PC-3 (cell line): ENCODE measurements at regions not wholly inside any gene's neighbourhood (a gene's known extent, or its start where the extent isn't known, plus 50 kb on each side); places are given as distances from the start of the nearest gene placed in this dataset.
"Not testable (repeated sequence)": the region's sequence is repeated elsewhere in the genome, so short reads cannot be mapped to it uniquely, and the experiment has no call there.

Experiments used
- EZH2 ChIP-seq: fragments of 300-600 bp; sonication (generic); IDR thresholded peaks from one replicate; pipeline ENCODE4 v1.6.1; 2017; ENCODE audit warnings: antibody characterized with exemption, mild to moderate bottlenecking, low read length; ENCODE audit not compliant: unreplicated experiment
- TF ChIP-seq, protein P1 (sequence below): fragments of 300-600 bp; sonication (generic); conservative IDR thresholded peaks from 2 replicates; pipeline ENCODE4 v1.5.1; 2017; ENCODE audit warnings: antibody characterized with exemption, low read depth, mild to moderate bottlenecking, low read length

DNA sequence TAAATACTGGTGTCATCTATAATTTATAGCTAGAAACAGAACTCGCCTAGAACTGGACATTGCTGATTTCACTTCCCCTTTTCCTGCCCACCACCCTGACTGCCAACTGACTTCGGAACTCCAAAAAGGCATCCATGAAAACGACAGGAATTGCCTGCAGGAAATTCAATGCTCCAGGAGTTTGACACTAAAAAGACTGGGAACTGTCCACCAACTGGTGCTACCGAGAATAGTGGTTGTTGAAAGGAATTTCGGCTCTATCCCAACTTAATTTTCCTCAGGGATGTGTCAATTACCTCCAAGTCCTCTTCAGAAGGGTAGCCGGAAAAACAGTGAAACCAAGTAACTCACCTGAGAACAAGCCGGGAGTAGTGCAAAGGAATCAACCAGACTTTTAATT, 440.0 kb downstream of the PRELID2 start:
- TF ChIP-seq, protein P1, sequence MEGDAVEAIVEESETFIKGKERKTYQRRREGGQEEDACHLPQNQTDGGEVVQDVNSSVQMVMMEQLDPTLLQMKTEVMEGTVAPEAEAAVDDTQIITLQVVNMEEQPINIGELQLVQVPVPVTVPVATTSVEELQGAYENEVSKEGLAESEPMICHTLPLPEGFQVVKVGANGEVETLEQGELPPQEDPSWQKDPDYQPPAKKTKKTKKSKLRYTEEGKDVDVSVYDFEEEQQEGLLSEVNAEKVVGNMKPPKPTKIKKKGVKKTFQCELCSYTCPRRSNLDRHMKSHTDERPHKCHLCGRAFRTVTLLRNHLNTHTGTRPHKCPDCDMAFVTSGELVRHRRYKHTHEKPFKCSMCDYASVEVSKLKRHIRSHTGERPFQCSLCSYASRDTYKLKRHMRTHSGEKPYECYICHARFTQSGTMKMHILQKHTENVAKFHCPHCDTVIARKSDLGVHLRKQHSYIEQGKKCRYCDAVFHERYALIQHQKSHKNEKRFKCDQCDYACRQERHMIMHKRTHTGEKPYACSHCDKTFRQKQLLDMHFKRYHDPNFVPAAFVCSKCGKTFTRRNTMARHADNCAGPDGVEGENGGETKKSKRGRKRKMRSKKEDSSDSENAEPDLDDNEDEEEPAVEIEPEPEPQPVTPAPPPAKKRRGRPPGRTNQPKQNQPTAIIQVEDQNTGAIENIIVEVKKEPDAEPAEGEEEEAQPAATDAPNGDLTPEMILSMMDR: not testable (repeated sequence)
- not testable (repeated sequence) for TF ChIP-seq EZH2
